PC-9 (cell line): ENCODE measurements at regions not wholly inside any gene's neighbourhood (a gene's known extent, or its start where the extent isn't known, plus 50 kb on each side); places are given as distances from the start of the nearest gene placed in this dataset.
A peak's percentile ranks its signal among the peaks of the same experiment; 100 is the strongest.

Source experiments
- BruUV-seq: library from RNA; stranded (reverse); fragments of 400-500 nt; replicated peaks from 2 replicates; lab custom pipeline; 2021; lab: Mats Ljungman, UMichigan
- CTCF ChIA-PET: fragments of 300-600 bp; sonication (Branson Sonifier 250); formaldehyde crosslinking; loops from one replicate; lab custom pipeline; 2022; ENCODE audit warnings: antibody characterized with exemption; lab: Charles Lee
- POLR2A ChIA-PET: fragments of 300-600 bp; sonication (Branson Sonifier 250); formaldehyde crosslinking; loops from one replicate; lab custom pipeline; 2022; ENCODE audit warnings: antibody characterized with exemption; ENCODE audit not compliant: unreplicated experiment; lab: Charles Lee
- DNase-seq, 2 experiments: peaks; one replicate each; pipeline versions ENCODE4 v3.0.0 to v3.0.0-alpha.2; 2015 to 2022; ENCODE audit warnings: mixed read lengths in 1 of 2
- H2AFZ ChIP-seq: fragments of 200-600 bp; sonication (generic); 2 replicates; pipeline ENCODE4 v1.8.1; 2017; ENCODE audit warnings: antibody characterized with exemption
- H3F3A ChIP-seq: fragments of 200-600 bp; sonication (generic); 2 replicates; pipeline ENCODE4 v1.8.1; 2017; ENCODE audit warnings: antibody characterized with exemption, mild to moderate bottlenecking, low read depth; ENCODE audit not compliant: insufficient read depth
- H3K27ac ChIP-seq: fragments of 200-600 bp; sonication (generic); 2 replicates; pipeline ENCODE4 v1.6.1; 2016; ENCODE audit warnings: mixed run types
- H3K27me3 ChIP-seq: fragments of 200-600 bp; sonication (generic); 2 replicates; pipeline ENCODE4 v1.6.1; 2016; ENCODE audit warnings: low read depth, mixed run types; ENCODE audit not compliant: insufficient read depth
- H3K36me3 ChIP-seq: fragments of 200-600 bp; sonication (generic); 2 replicates; pipeline ENCODE4 v1.6.1; 2016; ENCODE audit warnings: low read depth, mixed run types
- H3K4me1 ChIP-seq: fragments of 200-600 bp; sonication (generic); replicated peaks from 2 replicates; pipeline ENCODE4 v1.6.1; 2016; ENCODE audit warnings: mixed run types; ENCODE audit not compliant: insufficient read depth
- H3K4me2 ChIP-seq: fragments of 200-600 bp; sonication (generic); 2 replicates; pipeline ENCODE4 v1.6.1; 2017; ENCODE audit warnings: mixed run types
- H3K4me3 ChIP-seq: fragments of 200-600 bp; sonication (generic); 2 replicates; pipeline ENCODE4 v1.6.1; 2016; ENCODE audit warnings: mixed run types
- H3K79me2 ChIP-seq: fragments of 200-600 bp; sonication (generic); 2 replicates; pipeline ENCODE4 v1.6.1; 2017; ENCODE audit warnings: low read depth, mixed run types
- H3K9me2 ChIP-seq: fragments of 200-600 bp; sonication (generic); 2 replicates; pipeline ENCODE4 v1.8.1; 2017; ENCODE audit warnings: mild to moderate bottlenecking; ENCODE audit not compliant: insufficient read depth
- H3K9me3 ChIP-seq: fragments of 200-600 bp; sonication (generic); 2 replicates; pipeline ENCODE4 v1.8.1; 2016; ENCODE audit warnings: low read depth; ENCODE audit not compliant: insufficient read depth
- H4K20me1 ChIP-seq: fragments of 200-600 bp; sonication (generic); 2 replicates; pipeline ENCODE4 v1.8.1; 2017; ENCODE audit not compliant: insufficient read depth
- CTCF ChIP-seq: fragments of 200-600 bp; sonication (generic); conservative IDR thresholded peaks from 2 replicates; pipeline ENCODE4 v1.6.1; 2017; ENCODE audit warnings: mixed run types, antibody characterized with exemption, mild to moderate bottlenecking, moderate library complexity
- EZH2 ChIP-seq: fragments of 200-600 bp; sonication (generic); IDR thresholded peaks from 2 replicates; pipeline ENCODE4 v1.8.0; 2017; ENCODE audit warnings: antibody characterized with exemption, low read depth
- intact Hi-C: fragments of 100-400 bp; cut with micrococcal nuclease; formaldehyde crosslinking; loops from one replicate; pipeline ENCODE4 v1.10.0; 2022; ENCODE audit not compliant: unreplicated experiment

GRCh38 chr12:25829192-25829591 lies 129.3 kb upstream of the RASSF8 start:
- H3K27ac ChIP-seq = peak overlapping the region; percentile 59
- no peaks in the 10 kb centered on the region for H4K20me1 ChIP-seq
- POLR2A ChIA-PET = interaction anchor here (0.6 to 0.7 kb wide), 3 partner anchors 145 to 1112 kb away, joined by 3 to 8 read pairs (median 4); no protein-coding TSS in a partner anchor
- no peaks in the 10 kb centered on the region for H3K9me2 ChIP-seq
- no TSS peak for BruUV-seq
- no peaks in the 10 kb centered on the region for H3K79me2 ChIP-seq
- H3K4me2 ChIP-seq = peak overlapping the region; percentile 14
- H3K4me1 ChIP-seq = peaks cover 21% of the 10 kb centered on the region
- peaks cover 12% of the 10 kb centered on the region for H3F3A ChIP-seq
- H3K36me3 ChIP-seq = no peaks in the 10 kb centered on the region
- H3K4me3 ChIP-seq = no peak overlapping the region
- peak; percentile 63 to 95 for DNase-seq
- H3K9me3 ChIP-seq = 0 out of 2 replicates have a peak, but pooled peaks cover 4% of the 10 kb centered on the region
- CTCF ChIA-PET = no interaction called here
- TF ChIP-seq CTCF (no peak), EZH2 (no peak)
- H3K27me3 ChIP-seq = no peaks in the 10 kb centered on the region
- intact Hi-C loops = loop anchor here (2.0 kb wide), 1 partner anchor 130 kb away; the partner anchor contains the start of gene RASSF8
- no peak overlapping the region for H2AFZ ChIP-seq

- intact Hi-C loops = no loop called here
- H3K36me3 ChIP-seq = no peaks in the 10 kb centered on the region
Observed at GRCh38 chr12:25830456-25830855, 128.0 kb upstream of the RASSF8 start.

GRCh38 chr12:25833657-25834056 lies 124.8 kb upstream of the RASSF8 start:
- POLR2A ChIA-PET = no interaction called here
- Histone ChIP-seq H3K27ac (no peak overlapping the region), H3K27me3 (no peaks in the 10 kb centered on the region), H3K36me3 (no peaks in the 10 kb centered on the region), H3K9me3 (no peaks in the 10 kb centered on the region), H3F3A (peaks cover 11% of the 10 kb centered on the region), H3K79me2 (no peaks in the 10 kb centered on the region), H3K9me2 (0 out of 2 replicates have a peak, but pooled peaks cover 2% of the 10 kb centered on the region), H3K4me2 (no peak overlapping the region), H4K20me1 (no peaks in the 10 kb centered on the region), H3K4me1 (peaks cover 15% of the 10 kb centered on the region), H3K4me3 (no peak overlapping the region), H2AFZ (no peak overlapping the region)
- DNase-seq = no peak
- no TSS peak for BruUV-seq
- TF ChIP-seq CTCF = no peak
- no peak for TF ChIP-seq EZH2
- intact Hi-C loops = no loop called here
- CTCF ChIA-PET = interaction anchor here (0.5 kb wide), 1 partner anchor 710 kb away, joined by 3 read pairs; no protein-coding TSS in a partner anchor

More at GRCh38 chr12:25830456-25830855, 128.0 kb upstream of the RASSF8 start:
- Histone ChIP-seq H3K27me3 (no peaks in the 10 kb centered on the region), H3K9me3 (0 out of 2 replicates have a peak, but pooled peaks cover 4% of the 10 kb centered on the region), H3K27ac (no peak overlapping the region), H3K4me1 (peaks cover 21% of the 10 kb centered on the region), H3K79me2 (no peaks in the 10 kb centered on the region), H3K9me2 (no peaks in the 10 kb centered on the region), H4K20me1 (no peaks in the 10 kb centered on the region), H2AFZ (no peak overlapping the region), H3F3A (peaks cover 12% of the 10 kb centered on the region), H3K4me3 (no peak overlapping the region), H3K4me2 (no peak overlapping the region)
- CTCF ChIA-PET = interaction anchor here (0.5 kb wide), 1 partner anchor 157 kb away, joined by 4 read pairs; no protein-coding TSS in a partner anchor
- POLR2A ChIA-PET = no interaction called here
- no TSS peak for BruUV-seq
- TF ChIP-seq EZH2 = no peak
- no peak for TF ChIP-seq CTCF
- no peak for DNase-seq
